Tibial artery (tissue), 4 donors: ENCODE measurements at regions not wholly inside any gene's neighbourhood (a gene's known extent, or its start where the extent isn't known, plus 50 kb on each side); places are given as distances from the start of the nearest gene placed in this dataset.

Experiments used
- DNase-seq, 2 donors: peaks; one replicate each; pipeline ENCODE4 v3.0.0-alpha.2; 2019
- H3K27ac ChIP-seq, 2 donors: fragments of 200-600 bp; sonication (generic) in 1 of 2; 1 replicate in 1 of 2; 2 replicates in 1 of 2; pipeline ENCODE4 v1.5.1; 2018 to 2019; ENCODE audit warnings: mild to moderate bottlenecking in 1 of 2
- H3K27me3 ChIP-seq, 2 donors: fragments of 200-600 bp; sonication (generic) in 1 of 2; one replicate each; pipeline versions ENCODE4 v1.5.1 to v1.6.0; 2016 to 2019
- H3K36me3 ChIP-seq, 3 donors: fragments of 200-600 bp; sonication (generic) in 2 of 3; one replicate each; pipeline ENCODE4 v1.5.1; 2016 to 2019; ENCODE audit warnings: mild to moderate bottlenecking in 2 of 3
- H3K4me1 ChIP-seq, 4 donors: fragments of 200-600 bp; sonication (generic) in 2 of 4; 1 replicate in 3 of 4; 2 replicates in 1 of 4; pipeline ENCODE4 v1.5.1; 2016 to 2019
- H3K4me3 ChIP-seq, 2 donors: fragments of 200-600 bp; sonication (generic) in 1 of 2; 1 replicate in 1 of 2; 2 replicates in 1 of 2; pipeline ENCODE4 v1.5.1; 2018 to 2019; ENCODE audit warnings: mild to moderate bottlenecking in 2 of 2
- H3K9me3 ChIP-seq, 3 donors: fragments of 200-600 bp; sonication (generic) in 1 of 3; one replicate each; pipeline ENCODE4 v1.5.1; 2016 to 2019
- intact Hi-C: fragments of 100-400 bp; cut with DNase I; formaldehyde crosslinking; loops from one replicate; pipeline ENCODE4 v1.15.0; 2023; ENCODE audit warnings: low total_unique reads
- TF ChIP-seq, protein P1 (sequence below), 2 experiments: fragments of 200-600 bp in 1 of 2; fragments of 450-650 bp in 1 of 2; IDR thresholded peaks; one replicate each; pipeline ENCODE4 v1.5.1; 2017 to 2019; ENCODE audit warnings: antibody characterized with exemption in 2 of 2, mild to moderate bottlenecking in 1 of 2, moderate library complexity in 1 of 2

DNA sequence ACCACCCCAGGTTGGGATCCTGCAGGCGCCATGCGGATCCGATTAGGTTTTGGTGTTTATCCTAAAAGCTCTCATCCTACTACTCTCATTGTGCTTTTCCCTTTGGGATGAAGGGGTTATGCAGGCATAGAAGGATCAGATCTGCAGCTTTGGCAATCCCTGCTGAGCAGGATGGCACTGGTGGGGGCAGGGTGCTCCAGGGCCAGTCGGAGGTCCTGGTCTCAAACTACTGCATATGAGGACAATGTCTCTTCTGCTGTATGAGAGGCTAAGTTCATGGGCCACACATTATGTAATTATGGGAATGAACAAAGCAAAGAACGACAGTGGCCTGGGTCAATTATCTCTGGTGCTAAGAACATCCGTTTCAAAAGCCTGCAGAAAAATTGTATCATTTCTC is 334.2 kb downstream of the IRX1 start:
- H3K4me1 ChIP-seq: no peaks in the 10 kb centered on the region
- intact Hi-C loops: no loop called here
- H3K27ac ChIP-seq: no peak overlapping the region
- no peaks in the 10 kb centered on the region for H3K36me3 ChIP-seq
- no peak for DNase-seq
- H3K9me3 ChIP-seq: no peaks in the 10 kb centered on the region
- TF ChIP-seq, protein P1, sequence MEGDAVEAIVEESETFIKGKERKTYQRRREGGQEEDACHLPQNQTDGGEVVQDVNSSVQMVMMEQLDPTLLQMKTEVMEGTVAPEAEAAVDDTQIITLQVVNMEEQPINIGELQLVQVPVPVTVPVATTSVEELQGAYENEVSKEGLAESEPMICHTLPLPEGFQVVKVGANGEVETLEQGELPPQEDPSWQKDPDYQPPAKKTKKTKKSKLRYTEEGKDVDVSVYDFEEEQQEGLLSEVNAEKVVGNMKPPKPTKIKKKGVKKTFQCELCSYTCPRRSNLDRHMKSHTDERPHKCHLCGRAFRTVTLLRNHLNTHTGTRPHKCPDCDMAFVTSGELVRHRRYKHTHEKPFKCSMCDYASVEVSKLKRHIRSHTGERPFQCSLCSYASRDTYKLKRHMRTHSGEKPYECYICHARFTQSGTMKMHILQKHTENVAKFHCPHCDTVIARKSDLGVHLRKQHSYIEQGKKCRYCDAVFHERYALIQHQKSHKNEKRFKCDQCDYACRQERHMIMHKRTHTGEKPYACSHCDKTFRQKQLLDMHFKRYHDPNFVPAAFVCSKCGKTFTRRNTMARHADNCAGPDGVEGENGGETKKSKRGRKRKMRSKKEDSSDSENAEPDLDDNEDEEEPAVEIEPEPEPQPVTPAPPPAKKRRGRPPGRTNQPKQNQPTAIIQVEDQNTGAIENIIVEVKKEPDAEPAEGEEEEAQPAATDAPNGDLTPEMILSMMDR (IDR thresholded peaks at IDR 0.05): no peak
- no peaks in the 10 kb centered on the region for H3K27me3 ChIP-seq
- H3K4me3 ChIP-seq: no peak overlapping the region

DNA sequence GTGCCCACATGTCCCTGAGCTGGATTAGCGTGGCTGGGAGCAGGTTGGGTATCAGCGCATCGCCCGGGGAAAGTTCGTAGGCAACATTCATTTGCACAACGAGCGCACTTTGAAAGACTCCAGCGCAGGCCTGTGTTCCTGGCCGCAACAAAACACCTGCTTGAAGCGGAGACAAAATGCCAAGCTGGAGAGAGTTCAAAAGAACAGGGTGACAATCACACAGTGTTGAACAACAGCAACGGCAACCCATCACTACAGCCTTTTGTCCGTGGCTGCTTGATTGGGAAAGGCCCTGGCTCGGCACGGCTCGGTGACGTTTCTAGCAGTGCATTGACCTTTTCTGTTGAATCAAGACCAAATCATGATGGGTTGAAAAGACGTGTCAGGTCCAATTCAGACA is 336.3 kb downstream of the IRX1 start:
- TF ChIP-seq, protein P1 (IDR thresholded peaks at IDR 0.05): no peak
- no peak for DNase-seq
- no peaks in the 10 kb centered on the region for H3K27me3 ChIP-seq
- H3K36me3 ChIP-seq: no peaks in the 10 kb centered on the region
- no peak overlapping the region for H3K4me3 ChIP-seq
- no peaks in the 10 kb centered on the region for H3K9me3 ChIP-seq
- H3K27ac ChIP-seq: no peak overlapping the region
- H3K4me1 ChIP-seq: no peaks in the 10 kb centered on the region
- intact Hi-C loops: no loop called here

DNA sequence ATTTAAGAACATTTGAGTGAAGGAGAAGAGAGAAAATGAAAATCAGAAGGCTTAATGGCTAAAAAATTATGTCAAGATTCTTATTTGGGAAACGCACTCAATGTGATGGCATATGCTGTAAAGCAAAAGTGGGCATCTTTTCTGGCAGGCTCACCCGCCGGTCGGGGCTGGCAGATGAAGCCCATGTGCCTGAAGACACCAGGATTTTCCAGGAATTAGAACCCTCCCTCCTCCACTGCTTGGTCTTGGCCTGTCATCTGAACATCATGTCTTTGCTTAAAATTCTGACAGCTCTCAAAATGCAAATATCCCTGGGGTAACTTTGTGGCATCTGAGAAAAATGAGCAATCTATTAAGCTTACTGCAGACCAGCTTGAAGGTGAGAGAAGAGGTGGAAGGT is 337.9 kb downstream of the IRX1 start:
- Histone ChIP-seq H3K36me3 (no peaks in the 10 kb centered on the region), H3K4me1 (no peaks in the 10 kb centered on the region), H3K27ac (no peak overlapping the region), H3K27me3 (no peaks in the 10 kb centered on the region), H3K4me3 (no peak overlapping the region), H3K9me3 (no peaks in the 10 kb centered on the region)
- TF ChIP-seq, protein P1 (IDR thresholded peaks at IDR 0.05): no peak
- intact Hi-C loops: no loop called here
- no peak for DNase-seq

DNA sequence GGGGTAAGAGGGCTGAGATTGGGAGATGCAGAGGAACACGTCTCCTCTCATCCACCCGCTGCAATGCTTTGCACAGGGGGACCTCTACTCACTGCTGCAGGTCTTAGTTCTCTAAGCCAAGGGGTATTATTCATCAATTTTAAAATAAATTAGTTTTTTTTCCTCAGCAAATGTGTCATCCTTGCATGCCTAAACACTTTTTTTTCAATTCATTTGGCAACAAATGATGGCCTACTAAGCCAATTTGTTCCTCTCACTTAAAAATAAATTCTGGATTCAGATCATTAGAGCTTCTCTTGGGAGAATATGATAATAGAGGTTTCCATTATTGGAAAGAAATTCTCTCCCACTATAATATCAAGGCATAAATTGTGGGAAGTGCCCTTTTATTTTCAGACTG is 338.3 kb downstream of the IRX1 start:
- no peak for DNase-seq
- H3K4me1 ChIP-seq: no peaks in the 10 kb centered on the region
- H3K9me3 ChIP-seq: no peaks in the 10 kb centered on the region
- H3K36me3 ChIP-seq: no peaks in the 10 kb centered on the region
- no peak overlapping the region for H3K4me3 ChIP-seq
- TF ChIP-seq, protein P1 (IDR thresholded peaks at IDR 0.05): no peak
- intact Hi-C loops: no loop called here
- no peaks in the 10 kb centered on the region for H3K27me3 ChIP-seq
- H3K27ac ChIP-seq: no peak overlapping the region

DNA sequence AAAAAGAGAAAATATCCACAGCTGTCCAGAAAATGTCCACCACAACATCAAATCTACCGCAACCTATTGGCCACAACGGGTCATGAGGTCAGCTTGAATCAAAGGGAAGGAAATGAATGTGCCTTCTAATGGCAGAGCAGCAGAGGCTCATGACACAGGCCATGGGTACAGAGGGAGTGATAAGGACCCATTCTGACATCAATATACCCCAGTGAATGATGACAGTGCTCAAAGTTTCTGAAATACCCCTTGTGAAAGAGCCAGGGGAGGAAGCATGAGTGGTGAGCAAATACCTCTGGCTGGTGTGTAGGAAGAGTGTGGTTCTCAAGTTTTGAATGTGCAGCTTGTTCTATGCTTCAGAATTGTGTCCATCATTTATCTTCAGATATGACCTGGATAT is 348.2 kb downstream of the IRX1 start:
- intact Hi-C loops: no loop called here
- no peak overlapping the region for H3K27ac ChIP-seq
- H3K36me3 ChIP-seq: no peaks in the 10 kb centered on the region
- no peak overlapping the region for H3K4me3 ChIP-seq
- no peaks in the 10 kb centered on the region for H3K9me3 ChIP-seq
- H3K4me1 ChIP-seq: no peaks in the 10 kb centered on the region
- no peak for DNase-seq
- TF ChIP-seq, protein P1 (IDR thresholded peaks at IDR 0.05): no peak
- H3K27me3 ChIP-seq: no peaks in the 10 kb centered on the region

DNA sequence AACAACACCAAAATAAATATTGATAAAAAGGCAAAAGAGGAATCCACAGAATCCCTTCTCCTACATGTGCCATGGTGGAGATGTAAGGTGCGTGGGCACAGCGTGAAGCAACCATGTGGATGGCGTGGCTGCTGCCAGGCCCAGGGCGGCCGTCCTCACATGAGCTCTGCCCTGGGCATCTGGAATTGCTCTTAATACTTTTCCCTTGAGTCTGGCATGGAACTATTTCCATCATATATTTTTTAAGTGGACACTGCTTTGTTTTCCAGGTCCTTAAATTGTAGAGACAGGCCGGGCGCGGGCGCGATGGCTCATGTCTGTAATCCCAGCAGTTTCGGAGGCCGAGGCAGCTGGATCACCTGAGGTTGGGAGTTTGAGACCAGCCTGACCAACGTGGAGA is 349.3 kb downstream of the IRX1 start:
- Histone ChIP-seq H3K27ac (no peak overlapping the region), H3K9me3 (no peaks in the 10 kb centered on the region), H3K36me3 (no peaks in the 10 kb centered on the region), H3K4me3 (no peak overlapping the region), H3K4me1 (no peaks in the 10 kb centered on the region), H3K27me3 (no peaks in the 10 kb centered on the region)
- intact Hi-C loops: no loop called here
- TF ChIP-seq, protein P1 (IDR thresholded peaks at IDR 0.05): no peak
- no peak for DNase-seq
